ENCODE measurements at regions not wholly inside any gene's neighbourhood (a gene's known extent, or its start where the extent isn't known, plus 50 kb on each side); places are given as distances from the start of the nearest gene placed in this dataset.
"Not testable (repeated sequence)": the region's sequence is repeated elsewhere in the genome, so short reads cannot be mapped to it uniquely, and the experiment has no call there.

DNA sequence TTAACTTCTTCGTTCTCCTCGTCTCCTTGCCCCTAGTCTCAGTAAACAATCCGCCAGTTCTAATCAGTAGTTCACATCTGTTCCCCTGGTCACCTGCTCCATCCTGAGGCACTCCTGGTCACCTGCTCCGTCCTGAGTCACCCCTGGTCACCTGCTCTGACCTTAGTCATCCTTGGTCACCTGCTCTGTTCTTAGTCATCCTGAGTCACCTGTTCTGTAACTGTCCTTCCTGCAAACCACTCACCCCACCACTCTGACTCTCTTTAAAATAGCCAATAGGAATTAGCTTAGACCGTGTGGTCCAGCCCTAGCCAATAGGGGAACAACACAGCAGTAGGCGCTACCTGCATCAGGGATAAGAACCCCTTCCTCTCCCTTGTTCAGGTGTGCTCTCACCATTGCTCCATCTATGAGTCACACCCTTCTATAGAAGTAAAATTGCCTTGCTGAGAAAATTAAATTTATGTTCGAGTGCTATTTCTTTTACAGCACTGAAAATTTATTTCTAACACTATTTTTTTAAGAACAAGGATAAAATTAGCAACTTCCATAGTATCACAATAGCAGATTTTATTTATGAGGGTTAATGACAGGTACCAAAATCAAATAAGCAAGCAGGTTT lies 237.6 kb upstream of the DIO3 start:
- TF ChIP-seq CTCF (IDR thresholded peaks at IDR 0.05); FOXJ3 (CRISPR knock-in tag; IDR thresholded peaks at IDR 0.05); ZBTB33 (IDR thresholded peaks at IDR 0.05; ENCODE audit: borderline replicate concordance, low read depth); POLR2AphosphoS5 (IDR thresholded peaks at IDR 0.05; ENCODE audit: low read depth, low read length); RFX5 (IDR thresholded peaks at IDR 0.05; ENCODE audit: low read length); MXI1 (IDR thresholded peaks at IDR 0.05; ENCODE audit: low read depth, low read length); RCOR1 (IDR thresholded peaks at IDR 0.05; ENCODE audit: low read length): not testable (repeated sequence)
- TF ChIP-seq, protein P1, sequence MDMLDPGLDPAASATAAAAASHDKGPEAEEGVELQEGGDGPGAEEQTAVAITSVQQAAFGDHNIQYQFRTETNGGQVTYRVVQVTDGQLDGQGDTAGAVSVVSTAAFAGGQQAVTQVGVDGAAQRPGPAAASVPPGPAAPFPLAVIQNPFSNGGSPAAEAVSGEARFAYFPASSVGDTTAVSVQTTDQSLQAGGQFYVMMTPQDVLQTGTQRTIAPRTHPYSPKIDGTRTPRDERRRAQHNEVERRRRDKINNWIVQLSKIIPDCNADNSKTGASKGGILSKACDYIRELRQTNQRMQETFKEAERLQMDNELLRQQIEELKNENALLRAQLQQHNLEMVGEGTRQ (IDR thresholded peaks at IDR 0.05; ENCODE audit: borderline replicate concordance, low read depth, low read length) = not testable (repeated sequence)
- TF ChIP-seq, protein P2, sequence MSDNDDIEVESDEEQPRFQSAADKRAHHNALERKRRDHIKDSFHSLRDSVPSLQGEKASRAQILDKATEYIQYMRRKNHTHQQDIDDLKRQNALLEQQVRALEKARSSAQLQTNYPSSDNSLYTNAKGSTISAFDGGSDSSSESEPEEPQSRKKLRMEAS (IDR thresholded peaks at IDR 0.05; ENCODE audit: low read depth) = not testable (repeated sequence)

Measured in SK-N-SH (cell line).